ENCODE measurements at regions not wholly inside any gene's neighbourhood (a gene's known extent, or its start where the extent isn't known, plus 50 kb on each side); places are given as distances from the start of the nearest gene placed in this dataset.

DNA sequence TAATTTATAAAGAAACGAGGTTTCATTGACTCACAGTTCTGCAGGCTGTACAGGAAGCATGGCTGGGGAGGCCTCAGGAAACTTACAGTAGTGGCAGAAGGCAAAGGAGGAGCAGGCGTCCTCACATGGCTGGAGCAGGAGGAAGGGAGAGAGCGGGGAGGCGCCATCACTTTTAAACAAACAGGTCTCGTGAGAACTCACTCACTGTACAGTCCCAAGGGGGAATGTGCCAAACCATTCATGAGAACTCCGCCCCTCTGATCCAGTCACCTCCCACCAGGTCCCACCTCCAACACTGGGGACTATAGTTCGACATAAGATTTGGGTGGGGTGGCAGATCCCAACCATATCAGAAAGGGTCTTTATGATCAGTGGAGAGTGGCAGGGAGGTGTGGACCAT, 392.4 kb upstream of the TNRC6C start:
- no peak for DNase-seq (ENCODE audit: low read depth in 2 of 2)
- H3K4me2 ChIP-seq (ENCODE audit: extremely low read depth, insufficient read depth, low read length) = no peak overlapping the region
- H4K20me1 ChIP-seq (ENCODE audit: control insufficient read depth, extremely low read depth, insufficient read depth, low read length) = no peaks in the 10 kb centered on the region
- no peak overlapping the region for H3K4me3 ChIP-seq (replicated peaks in 1 of 4; ENCODE audit: control extremely low read depth in 1 of 4, insufficient read depth in 1 of 4, low read depth in 3 of 4, low read length in 4 of 4)
- H3K9me3 ChIP-seq (ENCODE audit: control insufficient read depth, insufficient read depth, low read depth, low read length) = no peaks in the 10 kb centered on the region
- H2AFZ ChIP-seq (ENCODE audit: low read length) = no peak overlapping the region
- no peak overlapping the region for H3K9ac ChIP-seq (ENCODE audit: insufficient read depth, low read length)
- peaks cover 3% of the 10 kb centered on the region for H3K27me3 ChIP-seq (ENCODE audit: control insufficient read depth, insufficient read depth, low read length)
- no peaks in the 10 kb centered on the region for H3K4me1 ChIP-seq (ENCODE audit: control insufficient read depth, extremely low read depth, insufficient read depth, low read length)
- TF ChIP-seq, protein P1, sequence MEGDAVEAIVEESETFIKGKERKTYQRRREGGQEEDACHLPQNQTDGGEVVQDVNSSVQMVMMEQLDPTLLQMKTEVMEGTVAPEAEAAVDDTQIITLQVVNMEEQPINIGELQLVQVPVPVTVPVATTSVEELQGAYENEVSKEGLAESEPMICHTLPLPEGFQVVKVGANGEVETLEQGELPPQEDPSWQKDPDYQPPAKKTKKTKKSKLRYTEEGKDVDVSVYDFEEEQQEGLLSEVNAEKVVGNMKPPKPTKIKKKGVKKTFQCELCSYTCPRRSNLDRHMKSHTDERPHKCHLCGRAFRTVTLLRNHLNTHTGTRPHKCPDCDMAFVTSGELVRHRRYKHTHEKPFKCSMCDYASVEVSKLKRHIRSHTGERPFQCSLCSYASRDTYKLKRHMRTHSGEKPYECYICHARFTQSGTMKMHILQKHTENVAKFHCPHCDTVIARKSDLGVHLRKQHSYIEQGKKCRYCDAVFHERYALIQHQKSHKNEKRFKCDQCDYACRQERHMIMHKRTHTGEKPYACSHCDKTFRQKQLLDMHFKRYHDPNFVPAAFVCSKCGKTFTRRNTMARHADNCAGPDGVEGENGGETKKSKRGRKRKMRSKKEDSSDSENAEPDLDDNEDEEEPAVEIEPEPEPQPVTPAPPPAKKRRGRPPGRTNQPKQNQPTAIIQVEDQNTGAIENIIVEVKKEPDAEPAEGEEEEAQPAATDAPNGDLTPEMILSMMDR (conservative IDR thresholded peaks at IDR 0.05 in 1 of 2, IDR thresholded peaks at IDR 0.05 in 1 of 2; ENCODE audit: low read depth in 1 of 2, low read length in 2 of 2) = no peak
- TF ChIP-seq EZH2 (IDR thresholded peaks at IDR 0.05; ENCODE audit: low read length, missing control alignments) = no peak
- no peak overlapping the region for H3K27ac ChIP-seq (ENCODE audit: insufficient read depth, low read length)
- no peaks in the 10 kb centered on the region for H3K36me3 ChIP-seq (ENCODE audit: control insufficient read depth, insufficient read depth, low read length)
- no peaks in the 10 kb centered on the region for H3K79me2 ChIP-seq (ENCODE audit: control insufficient read depth, insufficient read depth, low read length)

DNA sequence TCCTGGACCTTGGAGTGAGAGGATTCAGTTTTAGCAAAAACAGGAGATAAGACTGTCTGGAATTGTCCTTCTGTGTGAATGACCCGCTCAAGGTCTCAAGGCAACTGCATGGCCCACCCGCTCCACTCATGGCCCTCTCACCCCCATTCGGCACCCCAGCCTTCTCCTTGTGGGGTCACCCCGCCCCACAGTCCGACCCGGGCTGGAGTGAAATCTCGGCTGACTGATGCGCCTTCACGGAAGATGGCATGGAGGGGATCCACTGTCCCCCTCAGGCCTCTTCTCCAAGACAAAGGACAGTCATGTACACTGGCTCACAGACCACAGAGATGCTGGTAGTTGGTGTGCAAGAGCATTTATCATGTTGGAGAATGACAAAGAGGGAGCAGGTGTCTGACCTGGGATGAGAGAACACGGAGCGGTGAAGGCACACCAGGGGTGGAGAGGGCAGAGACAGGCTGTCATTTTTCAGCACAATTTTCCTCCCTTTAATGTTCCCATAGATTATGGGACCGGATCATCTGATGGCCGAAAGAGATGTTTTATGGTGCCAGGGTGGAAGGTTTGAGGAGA, 391.9 kb upstream of the TNRC6C start:
- no peak for DNase-seq (ENCODE audit: low read depth in 2 of 2)
- H3K4me3 ChIP-seq (replicated peaks in 1 of 4; ENCODE audit: control extremely low read depth in 1 of 4, insufficient read depth in 1 of 4, low read depth in 3 of 4, low read length in 4 of 4) = no peak overlapping the region
- H3K9me3 ChIP-seq (ENCODE audit: control insufficient read depth, insufficient read depth, low read depth, low read length) = no peaks in the 10 kb centered on the region
- H3K36me3 ChIP-seq (ENCODE audit: control insufficient read depth, insufficient read depth, low read length) = no peaks in the 10 kb centered on the region
- H3K4me1 ChIP-seq (ENCODE audit: control insufficient read depth, extremely low read depth, insufficient read depth, low read length) = no peaks in the 10 kb centered on the region
- no peak overlapping the region for H3K9ac ChIP-seq (ENCODE audit: insufficient read depth, low read length)
- TF ChIP-seq, protein P1 (conservative IDR thresholded peaks at IDR 0.05 in 1 of 2, IDR thresholded peaks at IDR 0.05 in 1 of 2; ENCODE audit: low read depth in 1 of 2, low read length in 2 of 2) = no peak
- no peak for TF ChIP-seq EZH2 (IDR thresholded peaks at IDR 0.05; ENCODE audit: low read length, missing control alignments)
- H4K20me1 ChIP-seq (ENCODE audit: control insufficient read depth, extremely low read depth, insufficient read depth, low read length) = no peaks in the 10 kb centered on the region
- H3K27me3 ChIP-seq (ENCODE audit: control insufficient read depth, insufficient read depth, low read length) = peaks cover 7% of the 10 kb centered on the region
- no peak overlapping the region for H3K4me2 ChIP-seq (ENCODE audit: extremely low read depth, insufficient read depth, low read length)
- no peak overlapping the region for H3K27ac ChIP-seq (ENCODE audit: insufficient read depth, low read length)
- no peaks in the 10 kb centered on the region for H3K79me2 ChIP-seq (ENCODE audit: control insufficient read depth, insufficient read depth, low read length)
- no peak overlapping the region for H2AFZ ChIP-seq (ENCODE audit: low read length)

DNA sequence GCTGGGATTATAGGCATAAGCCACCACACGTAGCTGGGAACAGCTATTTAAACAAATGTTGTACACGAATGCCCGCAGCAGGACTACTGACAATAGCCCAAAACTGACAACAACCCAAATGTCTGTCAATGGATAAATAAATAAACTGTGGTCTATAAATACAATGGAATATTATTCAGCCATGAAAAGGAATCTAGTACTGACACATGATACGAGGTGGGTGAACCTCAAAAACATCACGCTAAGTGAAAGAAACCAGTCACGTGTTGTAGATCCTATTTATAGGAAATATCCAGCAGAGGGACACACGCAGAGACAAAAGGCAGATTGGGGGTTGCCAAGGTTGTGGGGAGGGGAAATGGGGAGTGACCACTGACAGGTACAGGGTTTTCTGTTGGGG, 390.0 kb upstream of the TNRC6C start:
- Histone ChIP-seq H3K27me3 (ENCODE audit: control insufficient read depth, insufficient read depth, low read length) (peaks cover 19% of the 10 kb centered on the region), H3K9ac (ENCODE audit: insufficient read depth, low read length) (no peak overlapping the region), H4K20me1 (ENCODE audit: control insufficient read depth, extremely low read depth, insufficient read depth, low read length) (no peaks in the 10 kb centered on the region), H3K27ac (ENCODE audit: insufficient read depth, low read length) (no peak overlapping the region), H3K4me1 (ENCODE audit: control insufficient read depth, extremely low read depth, insufficient read depth, low read length) (no peaks in the 10 kb centered on the region), H3K4me2 (ENCODE audit: extremely low read depth, insufficient read depth, low read length) (no peak overlapping the region), H3K79me2 (ENCODE audit: control insufficient read depth, insufficient read depth, low read length) (no peaks in the 10 kb centered on the region), H2AFZ (ENCODE audit: low read length) (no peak overlapping the region), H3K36me3 (ENCODE audit: control insufficient read depth, insufficient read depth, low read length) (no peaks in the 10 kb centered on the region), H3K4me3 (replicated peaks in 1 of 4; ENCODE audit: control extremely low read depth in 1 of 4, insufficient read depth in 1 of 4, low read depth in 3 of 4, low read length in 4 of 4) (no peak overlapping the region), H3K9me3 (ENCODE audit: control insufficient read depth, insufficient read depth, low read depth, low read length) (no peaks in the 10 kb centered on the region)
- TF ChIP-seq, protein P1 (conservative IDR thresholded peaks at IDR 0.05 in 1 of 2, IDR thresholded peaks at IDR 0.05 in 1 of 2; ENCODE audit: low read depth in 1 of 2, low read length in 2 of 2) = no peak
- TF ChIP-seq EZH2 (IDR thresholded peaks at IDR 0.05; ENCODE audit: low read length, missing control alignments) = no peak
- DNase-seq (ENCODE audit: low read depth in 2 of 2) = no peak
